Kidney epithelial cell (primary cell): ENCODE measurements at regions not wholly inside any gene's neighbourhood (a gene's known extent, or its start where the extent isn't known, plus 50 kb on each side); places are given as distances from the start of the nearest gene placed in this dataset.

Source experiments
- DNase-seq: peaks from one replicate; pipeline ENCODE4 v3.0.0-alpha.2; 2010; ENCODE audit warnings: low read depth
- H3K27me3 ChIP-seq: 2 replicates; pipeline ENCODE4 v1.6.0; 2011; ENCODE audit warnings: low read length; ENCODE audit not compliant: control insufficient read depth, insufficient read depth
- H3K36me3 ChIP-seq: 2 replicates; pipeline ENCODE4 v1.5.1; 2011; ENCODE audit warnings: low read length; ENCODE audit not compliant: control insufficient read depth, insufficient read depth
- H3K4me3 ChIP-seq: 2 replicates; pipeline ENCODE4 v1.5.1; 2011; ENCODE audit warnings: low read depth, mild to moderate bottlenecking, control low read depth, low read length
- TF ChIP-seq, protein P1 (sequence below): IDR thresholded peaks from 2 replicates; pipeline ENCODE4 v1.5.1; 2011; ENCODE audit warnings: mild to moderate bottlenecking, moderate library complexity, low read length, control low read depth, inconsistent platforms; ENCODE audit not compliant: insufficient read depth, poor library complexity, severe bottlenecking

DNA sequence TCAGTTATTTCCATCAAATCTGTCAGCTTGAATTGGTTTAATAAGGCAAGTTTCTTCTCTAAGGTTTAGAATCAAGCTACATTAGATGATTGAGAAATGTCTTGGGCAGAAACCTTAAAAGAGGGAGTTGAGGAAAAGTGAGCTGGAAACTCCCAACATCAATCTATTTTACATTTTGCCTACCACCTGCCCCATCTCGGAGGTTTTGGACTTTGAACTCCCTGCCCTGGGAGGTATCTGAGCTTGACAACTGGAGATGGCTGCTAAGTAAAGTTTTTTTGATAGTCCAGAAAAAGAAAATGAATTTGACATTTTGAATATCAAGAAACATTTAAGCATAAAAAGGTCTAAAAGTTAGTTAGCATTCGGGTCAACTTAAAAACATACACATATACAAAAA is 234.2 kb downstream of the NFKBIZ start:
- TF ChIP-seq, protein P1, sequence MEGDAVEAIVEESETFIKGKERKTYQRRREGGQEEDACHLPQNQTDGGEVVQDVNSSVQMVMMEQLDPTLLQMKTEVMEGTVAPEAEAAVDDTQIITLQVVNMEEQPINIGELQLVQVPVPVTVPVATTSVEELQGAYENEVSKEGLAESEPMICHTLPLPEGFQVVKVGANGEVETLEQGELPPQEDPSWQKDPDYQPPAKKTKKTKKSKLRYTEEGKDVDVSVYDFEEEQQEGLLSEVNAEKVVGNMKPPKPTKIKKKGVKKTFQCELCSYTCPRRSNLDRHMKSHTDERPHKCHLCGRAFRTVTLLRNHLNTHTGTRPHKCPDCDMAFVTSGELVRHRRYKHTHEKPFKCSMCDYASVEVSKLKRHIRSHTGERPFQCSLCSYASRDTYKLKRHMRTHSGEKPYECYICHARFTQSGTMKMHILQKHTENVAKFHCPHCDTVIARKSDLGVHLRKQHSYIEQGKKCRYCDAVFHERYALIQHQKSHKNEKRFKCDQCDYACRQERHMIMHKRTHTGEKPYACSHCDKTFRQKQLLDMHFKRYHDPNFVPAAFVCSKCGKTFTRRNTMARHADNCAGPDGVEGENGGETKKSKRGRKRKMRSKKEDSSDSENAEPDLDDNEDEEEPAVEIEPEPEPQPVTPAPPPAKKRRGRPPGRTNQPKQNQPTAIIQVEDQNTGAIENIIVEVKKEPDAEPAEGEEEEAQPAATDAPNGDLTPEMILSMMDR = no peak
- Histone ChIP-seq H3K27me3 (no peaks in the 10 kb centered on the region), H3K36me3 (no peaks in the 10 kb centered on the region), H3K4me3 (no peak overlapping the region)
- DNase-seq = no peak

- TF ChIP-seq, protein P1 = no peak
- H3K27me3 ChIP-seq = no peaks in the 10 kb centered on the region
Measured at GRCh38 chr3:102084006-102084405, 234.7 kb downstream of the NFKBIZ start.

DNA sequence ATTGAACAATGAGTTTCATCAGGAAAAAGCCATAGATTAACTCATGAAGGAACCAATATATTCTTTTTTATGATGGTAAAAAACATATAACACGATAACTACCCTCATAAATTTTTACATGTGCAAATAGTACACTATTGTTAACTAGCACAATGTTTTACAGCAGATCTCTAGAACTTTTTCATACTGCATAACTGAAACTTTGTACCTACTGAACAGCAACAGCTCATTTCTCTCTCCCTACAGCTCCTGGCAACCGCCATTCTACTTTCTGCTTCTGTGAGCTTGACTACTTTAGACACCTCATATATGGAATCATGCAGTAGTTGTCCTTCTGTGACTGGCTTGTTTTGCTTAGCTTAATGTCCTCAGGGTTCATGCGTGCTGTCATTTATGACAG is 235.4 kb downstream of the NFKBIZ start:
- no peaks in the 10 kb centered on the region for H3K36me3 ChIP-seq
- H3K4me3 ChIP-seq = no peak overlapping the region
- no peaks in the 10 kb centered on the region for H3K27me3 ChIP-seq
- DNase-seq = no peak
- TF ChIP-seq, protein P1 = no peak

More at GRCh38 chr3:102084006-102084405, 234.7 kb downstream of the NFKBIZ start:
- Histone ChIP-seq H3K4me3 (no peak overlapping the region), H3K36me3 (no peaks in the 10 kb centered on the region)
- DNase-seq = no peak

GRCh38 chr3:102085431-102086176 is 236.3 kb downstream of the NFKBIZ start:
- Histone ChIP-seq H3K4me3 (no peak overlapping the region), H3K36me3 (no peaks in the 10 kb centered on the region), H3K27me3 (no peaks in the 10 kb centered on the region)
- TF ChIP-seq, protein P1 = no peak
- no peak for DNase-seq

DNA sequence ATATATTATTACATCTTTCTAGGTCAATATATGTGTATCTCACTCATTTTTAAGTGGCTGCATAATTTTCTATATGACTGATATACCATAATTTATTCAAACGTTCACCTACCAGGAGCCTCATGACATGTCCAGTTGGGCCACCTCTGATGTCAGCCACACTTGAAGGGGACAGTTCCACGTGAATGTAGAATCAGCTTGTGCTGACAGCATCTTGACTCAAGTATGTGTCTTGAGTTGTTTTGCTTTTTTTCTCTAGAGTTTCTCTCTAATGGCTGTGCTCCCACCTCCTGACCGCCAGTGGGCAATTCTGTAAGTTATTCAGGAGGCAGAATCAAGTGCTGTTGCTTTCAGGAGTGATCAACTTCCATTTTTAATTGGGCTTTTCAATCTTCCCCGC is 237.9 kb downstream of the NFKBIZ start:
- no peak for DNase-seq
- TF ChIP-seq, protein P1 = no peak
- Histone ChIP-seq H3K36me3 (no peaks in the 10 kb centered on the region), H3K4me3 (no peak overlapping the region), H3K27me3 (no peaks in the 10 kb centered on the region)

- DNase-seq = no peak
- no peaks in the 10 kb centered on the region for H3K36me3 ChIP-seq
- TF ChIP-seq, protein P1 = no peak
- H3K27me3 ChIP-seq = no peaks in the 10 kb centered on the region
- H3K4me3 ChIP-seq = no peak overlapping the region
Measured at GRCh38 chr3:102089239-102089638, 239.9 kb downstream of the NFKBIZ start.
